ENCODE measurements at regions not wholly inside any gene's neighbourhood (a gene's known extent, or its start where the extent isn't known, plus 50 kb on each side); places are given as distances from the start of the nearest gene placed in this dataset.

GRCh38 chr2:14344355-14344754 is 288.2 kb upstream of the LRATD1 start:
- no peaks in the 10 kb centered on the region for H3K79me2 ChIP-seq (replicated peaks; ENCODE audit: insufficient read depth)
- DNase-seq (ENCODE audit: low spot score): no peak
- TF ChIP-seq POLR2AphosphoS5 (IDR thresholded peaks at IDR 0.05; ENCODE audit: low read depth): no peak
- no peak for TF ChIP-seq JUNB (IDR thresholded peaks at IDR 0.05; ENCODE audit: unreplicated experiment)
- no peak for TF ChIP-seq EZH2phosphoT487 (IDR thresholded peaks at IDR 0.05; ENCODE audit: unreplicated experiment)
- TF ChIP-seq, protein P1, sequence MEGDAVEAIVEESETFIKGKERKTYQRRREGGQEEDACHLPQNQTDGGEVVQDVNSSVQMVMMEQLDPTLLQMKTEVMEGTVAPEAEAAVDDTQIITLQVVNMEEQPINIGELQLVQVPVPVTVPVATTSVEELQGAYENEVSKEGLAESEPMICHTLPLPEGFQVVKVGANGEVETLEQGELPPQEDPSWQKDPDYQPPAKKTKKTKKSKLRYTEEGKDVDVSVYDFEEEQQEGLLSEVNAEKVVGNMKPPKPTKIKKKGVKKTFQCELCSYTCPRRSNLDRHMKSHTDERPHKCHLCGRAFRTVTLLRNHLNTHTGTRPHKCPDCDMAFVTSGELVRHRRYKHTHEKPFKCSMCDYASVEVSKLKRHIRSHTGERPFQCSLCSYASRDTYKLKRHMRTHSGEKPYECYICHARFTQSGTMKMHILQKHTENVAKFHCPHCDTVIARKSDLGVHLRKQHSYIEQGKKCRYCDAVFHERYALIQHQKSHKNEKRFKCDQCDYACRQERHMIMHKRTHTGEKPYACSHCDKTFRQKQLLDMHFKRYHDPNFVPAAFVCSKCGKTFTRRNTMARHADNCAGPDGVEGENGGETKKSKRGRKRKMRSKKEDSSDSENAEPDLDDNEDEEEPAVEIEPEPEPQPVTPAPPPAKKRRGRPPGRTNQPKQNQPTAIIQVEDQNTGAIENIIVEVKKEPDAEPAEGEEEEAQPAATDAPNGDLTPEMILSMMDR (conservative IDR thresholded peaks at IDR 0.05; ENCODE audit: low read depth in 2 of 2): no peak
- TF ChIP-seq, protein P2, sequence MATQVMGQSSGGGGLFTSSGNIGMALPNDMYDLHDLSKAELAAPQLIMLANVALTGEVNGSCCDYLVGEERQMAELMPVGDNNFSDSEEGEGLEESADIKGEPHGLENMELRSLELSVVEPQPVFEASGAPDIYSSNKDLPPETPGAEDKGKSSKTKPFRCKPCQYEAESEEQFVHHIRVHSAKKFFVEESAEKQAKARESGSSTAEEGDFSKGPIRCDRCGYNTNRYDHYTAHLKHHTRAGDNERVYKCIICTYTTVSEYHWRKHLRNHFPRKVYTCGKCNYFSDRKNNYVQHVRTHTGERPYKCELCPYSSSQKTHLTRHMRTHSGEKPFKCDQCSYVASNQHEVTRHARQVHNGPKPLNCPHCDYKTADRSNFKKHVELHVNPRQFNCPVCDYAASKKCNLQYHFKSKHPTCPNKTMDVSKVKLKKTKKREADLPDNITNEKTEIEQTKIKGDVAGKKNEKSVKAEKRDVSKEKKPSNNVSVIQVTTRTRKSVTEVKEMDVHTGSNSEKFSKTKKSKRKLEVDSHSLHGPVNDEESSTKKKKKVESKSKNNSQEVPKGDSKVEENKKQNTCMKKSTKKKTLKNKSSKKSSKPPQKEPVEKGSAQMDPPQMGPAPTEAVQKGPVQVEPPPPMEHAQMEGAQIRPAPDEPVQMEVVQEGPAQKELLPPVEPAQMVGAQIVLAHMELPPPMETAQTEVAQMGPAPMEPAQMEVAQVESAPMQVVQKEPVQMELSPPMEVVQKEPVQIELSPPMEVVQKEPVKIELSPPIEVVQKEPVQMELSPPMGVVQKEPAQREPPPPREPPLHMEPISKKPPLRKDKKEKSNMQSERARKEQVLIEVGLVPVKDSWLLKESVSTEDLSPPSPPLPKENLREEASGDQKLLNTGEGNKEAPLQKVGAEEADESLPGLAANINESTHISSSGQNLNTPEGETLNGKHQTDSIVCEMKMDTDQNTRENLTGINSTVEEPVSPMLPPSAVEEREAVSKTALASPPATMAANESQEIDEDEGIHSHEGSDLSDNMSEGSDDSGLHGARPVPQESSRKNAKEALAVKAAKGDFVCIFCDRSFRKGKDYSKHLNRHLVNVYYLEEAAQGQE (IDR thresholded peaks at IDR 0.05; ENCODE audit: unreplicated experiment): no peak
- TF ChIP-seq, protein P3, sequence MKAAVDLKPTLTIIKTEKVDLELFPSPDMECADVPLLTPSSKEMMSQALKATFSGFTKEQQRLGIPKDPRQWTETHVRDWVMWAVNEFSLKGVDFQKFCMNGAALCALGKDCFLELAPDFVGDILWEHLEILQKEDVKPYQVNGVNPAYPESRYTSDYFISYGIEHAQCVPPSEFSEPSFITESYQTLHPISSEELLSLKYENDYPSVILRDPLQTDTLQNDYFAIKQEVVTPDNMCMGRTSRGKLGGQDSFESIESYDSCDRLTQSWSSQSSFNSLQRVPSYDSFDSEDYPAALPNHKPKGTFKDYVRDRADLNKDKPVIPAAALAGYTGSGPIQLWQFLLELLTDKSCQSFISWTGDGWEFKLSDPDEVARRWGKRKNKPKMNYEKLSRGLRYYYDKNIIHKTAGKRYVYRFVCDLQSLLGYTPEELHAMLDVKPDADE (IDR thresholded peaks at IDR 0.05): no peak
- TF ChIP-seq STAT1 (IDR thresholded peaks at IDR 0.05; ENCODE audit: unreplicated experiment): no peak
- TF ChIP-seq ZNF114 (CRISPR knock-in tag; IDR thresholded peaks at IDR 0.05): no peak
- no peak for TF ChIP-seq NANOG (IDR thresholded peaks at IDR 0.05; ENCODE audit: borderline replicate concordance)
- no peak for TF ChIP-seq ZNF331 (CRISPR knock-in tag; IDR thresholded peaks at IDR 0.05; ENCODE audit: low read depth)
- TF ChIP-seq CREB1 (CRISPR knock-in tag; IDR thresholded peaks at IDR 0.05; ENCODE audit: low read depth): no peak
- TF ChIP-seq ZNF462 (CRISPR knock-in tag; IDR thresholded peaks at IDR 0.05): no peak
- H3K27me3 Mint-ChIP-seq (ENCODE audit: insufficient read depth, low read depth, poor library complexity): peaks cover 1% of the 10 kb centered on the region
- no peaks in the 10 kb centered on the region for H3K9me2 ChIP-seq (ENCODE audit: insufficient read depth)
- H3K27ac Mint-ChIP-seq: no peak overlapping the region
- no peak overlapping the region for H3K4me2 ChIP-seq
- H3K9me3 Mint-ChIP-seq: peaks cover 3% of the 10 kb centered on the region; the same call in 1 of the 3 replicates
- H3K27ac ChIP-seq (ENCODE audit: low read depth): no peak overlapping the region
- H3K4me3 Mint-ChIP-seq: no peak overlapping the region
- no peaks in the 10 kb centered on the region for H3K36me3 Mint-ChIP-seq (ENCODE audit: low read depth)
- no peaks in the 10 kb centered on the region for H3F3A ChIP-seq (replicated peaks; ENCODE audit: low read depth)
- H3K36me3 ChIP-seq (ENCODE audit: insufficient read depth): no peaks in the 10 kb centered on the region
- no peaks in the 10 kb centered on the region for H3K4me1 Mint-ChIP-seq
- no peaks in the 10 kb centered on the region for H3K27me3 ChIP-seq (ENCODE audit: insufficient read depth)
- no peaks in the 10 kb centered on the region for H3K4me1 ChIP-seq (ENCODE audit: insufficient read depth)
- no peak for ATAC-seq
- no peaks in the 10 kb centered on the region for H4K20me1 ChIP-seq (replicated peaks; ENCODE audit: insufficient read depth)
- no peak overlapping the region for H3K4me3 ChIP-seq
- no peak overlapping the region for H2AFZ ChIP-seq
